ENCODE measurements at regions not wholly inside any gene's neighbourhood (a gene's known extent, or its start where the extent isn't known, plus 50 kb on each side); places are given as distances from the start of the nearest gene placed in this dataset.

DNA sequence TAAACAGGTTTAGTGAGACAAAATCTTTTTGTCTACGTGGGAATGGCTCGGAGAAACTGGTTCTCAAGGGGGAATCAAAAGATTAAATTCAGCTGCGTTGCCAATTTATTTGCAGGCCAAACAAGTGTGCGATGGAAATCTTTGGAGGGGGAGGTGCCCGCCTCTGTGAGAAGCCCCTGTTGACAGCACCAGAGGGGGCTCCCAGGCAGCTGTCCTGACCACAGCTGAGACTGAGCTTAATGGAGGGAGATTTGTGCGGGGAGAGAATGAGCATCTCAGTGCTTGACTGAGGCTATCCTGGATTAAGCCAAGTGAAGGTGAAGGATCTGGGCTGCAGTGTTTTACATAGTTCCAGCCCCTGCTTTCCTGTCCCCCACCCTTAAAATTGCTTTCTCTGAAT, 169.7 kb downstream of the ATG4C start:
- no peak for TF ChIP-seq POLR2A (IDR thresholded peaks at IDR 0.05; ENCODE audit: low read depth, low read length)
- no peak for TF ChIP-seq TAF1 (IDR thresholded peaks at IDR 0.05; ENCODE audit: low read depth, low read length)
- no peak for TF ChIP-seq POU2F2 (IDR thresholded peaks at IDR 0.05; ENCODE audit: low read depth, low read length)
- TF ChIP-seq POLR2AphosphoS5 (IDR thresholded peaks at IDR 0.05; ENCODE audit: low read depth, low read length) = no peak
- TF ChIP-seq PAX5 (IDR thresholded peaks at IDR 0.05; ENCODE audit: insufficient read depth, low read length, severe bottlenecking) = no peak
- no peak for TF ChIP-seq SPI1 (IDR thresholded peaks at IDR 0.05; ENCODE audit: low read depth, low read length)

Measured in GM12891 (cell line).